Lower leg skin (tissue), 4 donors: ENCODE measurements at regions not wholly inside any gene's neighbourhood (a gene's known extent, or its start where the extent isn't known, plus 50 kb on each side); places are given as distances from the start of the nearest gene placed in this dataset.
"Not testable (repeated sequence)": the region's sequence is repeated elsewhere in the genome, so short reads cannot be mapped to it uniquely, and the experiment has no call there.

Experiments
- DNase-seq, 2 donors: peaks; one replicate each; pipeline ENCODE4 v3.0.0-alpha.2; 2019; ENCODE audit warnings: low spot score in 2 of 2
- H3K4me3 ChIP-seq: fragments of 200-600 bp; sonication (generic); 2 replicates; pipeline ENCODE4 v1.5.1; 2017; ENCODE audit warnings: mild to moderate bottlenecking, low read depth; ENCODE audit not compliant: poor library complexity, severe bottlenecking
- POLR2A ChIP-seq, 2 donors: fragments of 450-650 bp; IDR thresholded peaks; one replicate each; pipeline ENCODE4 v1.6.1; 2016 to 2017; ENCODE audit warnings: antibody characterized with exemption in 2 of 2, mild to moderate bottlenecking in 1 of 2, moderate library complexity in 1 of 2
- WGBS, 2 donors: methylation state at CpG; one replicate each; pipeline ENCODE4 v1.1.5; 2018; 5-methylcytosine and 5-hydroxymethylcytosine counted together
- intact Hi-C: fragments of 100-400 bp; cut with DNase I; formaldehyde crosslinking; loops from one replicate; pipeline ENCODE4 v1.15.0; 2023; ENCODE audit warnings: low total_unique reads
- TF ChIP-seq, protein P1 (sequence below), 3 donors: fragments of 450-650 bp; IDR thresholded peaks; one replicate each; pipeline ENCODE4 v1.5.1; 2016; ENCODE audit warnings: antibody characterized with exemption in 3 of 3, mild to moderate bottlenecking in 3 of 3, moderate library complexity in 2 of 3

- DNase-seq, intact Hi-C loops, H3K4me3 ChIP-seq: not testable (repeated sequence)
- 20 to 21% methylated on average over 2 of the region's 2 CpGs for WGBS, 2 donors
Observed at GRCh38 chr2:88802026-88802425, 110.6 kb downstream of the RPIA start.

DNA sequence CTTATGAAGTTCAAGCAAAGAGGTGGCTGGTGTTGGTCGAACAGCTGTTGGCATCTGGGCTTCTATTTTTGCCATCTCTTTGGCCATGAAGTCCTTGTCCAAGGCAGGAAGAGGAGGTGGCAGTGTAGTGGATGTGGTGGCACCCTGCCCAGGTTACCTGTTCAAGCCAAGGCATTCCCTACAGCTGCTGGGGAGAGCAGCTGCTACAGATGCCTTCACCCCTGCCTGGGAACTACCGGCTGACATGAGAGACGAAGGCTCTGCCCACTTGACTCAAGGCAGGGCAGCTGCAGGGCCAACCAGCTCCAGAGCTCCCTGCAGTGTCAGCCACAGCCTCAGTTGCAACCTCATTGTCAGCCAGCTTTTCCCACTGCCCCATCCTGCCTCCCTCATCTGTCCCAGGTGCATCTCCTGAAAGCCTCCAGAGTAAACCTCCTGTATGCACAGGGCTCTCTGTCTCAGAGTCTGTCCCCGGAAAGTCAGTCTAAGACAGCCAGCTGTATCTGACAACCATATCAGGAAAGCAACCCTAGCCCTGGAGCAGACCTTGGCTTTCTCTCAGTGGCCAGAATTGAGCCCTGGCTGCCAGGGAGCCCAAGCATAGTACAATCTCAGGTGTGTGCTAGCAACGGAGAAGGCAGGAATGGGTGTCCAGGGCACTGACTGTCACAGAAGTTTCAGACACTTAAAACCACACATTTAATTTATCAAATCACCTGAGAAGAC, 115.9 kb downstream of the RPIA start:
- no peak overlapping the region for H3K4me3 ChIP-seq
- intact Hi-C loops = no loop called here
- TF ChIP-seq, protein P1, sequence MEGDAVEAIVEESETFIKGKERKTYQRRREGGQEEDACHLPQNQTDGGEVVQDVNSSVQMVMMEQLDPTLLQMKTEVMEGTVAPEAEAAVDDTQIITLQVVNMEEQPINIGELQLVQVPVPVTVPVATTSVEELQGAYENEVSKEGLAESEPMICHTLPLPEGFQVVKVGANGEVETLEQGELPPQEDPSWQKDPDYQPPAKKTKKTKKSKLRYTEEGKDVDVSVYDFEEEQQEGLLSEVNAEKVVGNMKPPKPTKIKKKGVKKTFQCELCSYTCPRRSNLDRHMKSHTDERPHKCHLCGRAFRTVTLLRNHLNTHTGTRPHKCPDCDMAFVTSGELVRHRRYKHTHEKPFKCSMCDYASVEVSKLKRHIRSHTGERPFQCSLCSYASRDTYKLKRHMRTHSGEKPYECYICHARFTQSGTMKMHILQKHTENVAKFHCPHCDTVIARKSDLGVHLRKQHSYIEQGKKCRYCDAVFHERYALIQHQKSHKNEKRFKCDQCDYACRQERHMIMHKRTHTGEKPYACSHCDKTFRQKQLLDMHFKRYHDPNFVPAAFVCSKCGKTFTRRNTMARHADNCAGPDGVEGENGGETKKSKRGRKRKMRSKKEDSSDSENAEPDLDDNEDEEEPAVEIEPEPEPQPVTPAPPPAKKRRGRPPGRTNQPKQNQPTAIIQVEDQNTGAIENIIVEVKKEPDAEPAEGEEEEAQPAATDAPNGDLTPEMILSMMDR (IDR thresholded peaks at IDR 0.05) = no peak
- TF ChIP-seq POLR2A (IDR thresholded peaks at IDR 0.05) = no peak
- 86 to 90% methylated on average over 5 of the region's 5 CpGs for WGBS, 2 donors
- no peak for DNase-seq

- no peak overlapping the region for H3K4me3 ChIP-seq
- 32 to 42% methylated on average over 3 of the region's 3 CpGs for WGBS, 2 donors
- TF ChIP-seq POLR2A (IDR thresholded peaks at IDR 0.05) = no peak
- TF ChIP-seq, protein P1 (IDR thresholded peaks at IDR 0.05) = no peak
- intact Hi-C loops = no loop called here
- no peak for DNase-seq
Observed at GRCh38 chr2:88808083-88808482, 116.6 kb downstream of the RPIA start.

GRCh38 chr2:88808652-88809051, 117.2 kb downstream of the RPIA start:
- no peak overlapping the region for H3K4me3 ChIP-seq
- WGBS, 2 donors = 44 to 60% methylated on average over 1 of the region's 1 CpG
- TF ChIP-seq, protein P1 (IDR thresholded peaks at IDR 0.05) = no peak
- no peak for TF ChIP-seq POLR2A (IDR thresholded peaks at IDR 0.05)
- DNase-seq = no peak
- intact Hi-C loops = no loop called here

DNA sequence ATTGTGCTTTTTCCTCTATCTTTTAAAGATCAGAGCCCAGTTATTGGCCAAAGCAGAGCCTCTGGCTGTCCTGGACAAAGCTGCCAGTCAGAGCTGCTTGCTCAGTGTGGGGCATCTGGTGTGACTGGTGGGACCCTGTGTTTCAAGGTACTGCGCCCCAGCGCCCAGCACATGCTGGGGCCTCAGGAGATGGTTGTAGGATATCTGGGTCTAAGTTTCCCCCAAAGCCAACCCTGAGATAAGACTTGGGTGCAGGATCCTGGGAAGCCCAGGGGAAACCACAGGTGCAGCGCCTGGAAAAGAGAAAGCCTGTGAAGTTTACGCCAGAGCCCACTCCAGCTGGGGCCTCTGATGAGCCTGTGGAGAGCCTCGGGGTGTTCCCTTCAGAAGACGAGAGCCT, 117.7 kb downstream of the RPIA start:
- no peak for DNase-seq
- 83 to 92% methylated on average over 6 of the region's 6 CpGs for WGBS, 2 donors
- intact Hi-C loops = no loop called here
- TF ChIP-seq, protein P1 (IDR thresholded peaks at IDR 0.05) = no peak
- no peak for TF ChIP-seq POLR2A (IDR thresholded peaks at IDR 0.05)
- H3K4me3 ChIP-seq = no peak overlapping the region

DNA sequence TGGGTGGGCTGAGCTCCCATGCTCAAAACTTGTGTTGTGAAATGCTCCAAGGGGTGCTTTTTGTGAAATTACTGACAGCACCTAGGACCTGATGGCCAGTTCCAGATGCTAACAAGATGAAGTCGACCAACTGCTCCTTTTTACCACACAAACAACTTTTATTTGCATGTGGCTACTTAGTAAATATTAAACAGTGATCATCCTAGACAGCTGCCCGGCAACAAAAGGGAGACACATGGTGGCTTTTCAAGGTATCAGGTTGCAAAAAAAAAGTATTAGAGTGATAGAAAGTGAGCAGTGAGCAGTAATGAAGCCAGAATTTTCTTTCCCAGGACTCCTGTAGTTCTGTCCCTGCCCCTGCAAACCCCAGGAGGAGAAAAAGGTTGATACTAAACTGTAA, 118.5 kb downstream of the RPIA start:
- no peak for DNase-seq
- intact Hi-C loops = no loop called here
- 43 to 52% methylated on average over 2 of the region's 2 CpGs for WGBS, 2 donors
- H3K4me3 ChIP-seq = no peak overlapping the region
- TF ChIP-seq, protein P1 (IDR thresholded peaks at IDR 0.05) = no peak
- TF ChIP-seq POLR2A (IDR thresholded peaks at IDR 0.05) = no peak
